ENCODE measurements at regions not wholly inside any gene's neighbourhood (a gene's known extent, or its start where the extent isn't known, plus 50 kb on each side); places are given as distances from the start of the nearest gene placed in this dataset.
A peak's percentile ranks its signal among the peaks of the same experiment; 100 is the strongest.

DNA sequence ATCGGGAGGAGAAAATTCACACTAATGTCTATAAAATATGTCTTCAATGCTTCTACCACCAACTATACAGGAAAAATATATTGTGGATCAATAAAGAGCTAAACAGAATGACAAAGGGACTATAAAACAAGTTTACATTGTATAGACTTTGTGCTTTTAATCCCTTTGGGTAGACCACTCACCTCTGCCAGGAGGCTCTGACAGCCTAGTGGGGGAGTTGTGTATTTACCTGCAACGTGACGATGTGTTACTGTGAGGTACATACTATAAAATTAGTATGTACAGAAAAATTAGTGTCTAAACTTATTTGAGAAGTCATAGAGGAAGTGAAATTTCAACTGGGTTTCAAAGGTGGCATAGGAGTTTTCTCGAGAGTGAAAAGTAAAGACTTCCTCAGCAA lies 243.3 kb upstream of the REG3G start:
- H3K36me3 Mint-ChIP-seq (ENCODE audit: low read depth, unreplicated experiment) = no peaks in the 10 kb centered on the region
- H3K4me1 Mint-ChIP-seq (ENCODE audit: unreplicated experiment) = no peaks in the 10 kb centered on the region
- peak; percentile 16 for TF ChIP-seq CTCF (IDR thresholded peaks at IDR 0.05; ENCODE audit: unreplicated experiment)
- DNase-seq (ENCODE audit: low spot score) = no peak
- H3K27me3 Mint-ChIP-seq (ENCODE audit: unreplicated experiment) = no peaks in the 10 kb centered on the region
- no peak overlapping the region for H3K27ac Mint-ChIP-seq (ENCODE audit: unreplicated experiment)
- no peaks in the 10 kb centered on the region for H3K9me3 Mint-ChIP-seq (ENCODE audit: unreplicated experiment)
- H3K4me3 Mint-ChIP-seq (ENCODE audit: unreplicated experiment) = no peak overlapping the region

- Mint-ChIP-seq H3K4me3 (ENCODE audit: unreplicated experiment) (no peak overlapping the region), H3K9me3 (ENCODE audit: unreplicated experiment) (no peaks in the 10 kb centered on the region), H3K27me3 (ENCODE audit: unreplicated experiment) (no peaks in the 10 kb centered on the region), H3K4me1 (ENCODE audit: unreplicated experiment) (no peaks in the 10 kb centered on the region), H3K27ac (ENCODE audit: unreplicated experiment) (no peak overlapping the region), H3K36me3 (ENCODE audit: low read depth, unreplicated experiment) (no peaks in the 10 kb centered on the region)
- no peak for DNase-seq (ENCODE audit: low spot score)
- TF ChIP-seq CTCF (IDR thresholded peaks at IDR 0.05; ENCODE audit: unreplicated experiment) = no peak
Measured at GRCh38 chr2:78811955-78812610, 213.4 kb upstream of the REG3G start.

GRCh38 chr2:78814331-78814986 lies 211.0 kb upstream of the REG3G start:
- H3K4me1 Mint-ChIP-seq (ENCODE audit: unreplicated experiment) = no peaks in the 10 kb centered on the region
- no peaks in the 10 kb centered on the region for H3K9me3 Mint-ChIP-seq (ENCODE audit: unreplicated experiment)
- no peaks in the 10 kb centered on the region for H3K36me3 Mint-ChIP-seq (ENCODE audit: low read depth, unreplicated experiment)
- H3K27ac Mint-ChIP-seq (ENCODE audit: unreplicated experiment) = no peak overlapping the region
- TF ChIP-seq CTCF (IDR thresholded peaks at IDR 0.05; ENCODE audit: unreplicated experiment) = no peak
- no peak overlapping the region for H3K4me3 Mint-ChIP-seq (ENCODE audit: unreplicated experiment)
- DNase-seq (ENCODE audit: low spot score) = no peak
- H3K27me3 Mint-ChIP-seq (ENCODE audit: unreplicated experiment) = no peaks in the 10 kb centered on the region

DNA sequence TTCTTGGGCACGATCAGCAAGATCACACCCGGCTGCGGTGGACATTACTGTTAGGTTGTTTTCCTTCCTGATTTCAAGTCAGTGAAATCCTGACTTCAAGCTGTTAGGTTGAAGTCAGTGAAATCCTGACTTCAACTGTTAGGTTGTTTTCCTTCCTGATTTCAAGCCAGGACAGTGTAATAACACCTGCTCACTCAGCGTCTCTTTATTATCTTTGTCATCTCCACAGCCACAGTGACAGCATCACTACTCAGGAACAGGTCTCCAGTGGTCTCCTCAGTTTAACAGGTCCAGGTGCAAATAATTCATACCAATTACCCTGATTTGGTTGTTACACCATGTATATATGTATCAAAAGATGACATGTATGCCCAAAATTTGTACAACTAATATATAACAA lies 208.1 kb upstream of the REG3G start:
- Mint-ChIP-seq H3K36me3 (ENCODE audit: low read depth, unreplicated experiment) (no peaks in the 10 kb centered on the region), H3K4me1 (ENCODE audit: unreplicated experiment) (no peaks in the 10 kb centered on the region), H3K27ac (ENCODE audit: unreplicated experiment) (no peak overlapping the region), H3K9me3 (ENCODE audit: unreplicated experiment) (no peaks in the 10 kb centered on the region), H3K4me3 (ENCODE audit: unreplicated experiment) (no peak overlapping the region), H3K27me3 (ENCODE audit: unreplicated experiment) (no peaks in the 10 kb centered on the region)
- no peak for DNase-seq (ENCODE audit: low spot score)
- TF ChIP-seq CTCF (IDR thresholded peaks at IDR 0.05; ENCODE audit: unreplicated experiment) = no peak

DNA sequence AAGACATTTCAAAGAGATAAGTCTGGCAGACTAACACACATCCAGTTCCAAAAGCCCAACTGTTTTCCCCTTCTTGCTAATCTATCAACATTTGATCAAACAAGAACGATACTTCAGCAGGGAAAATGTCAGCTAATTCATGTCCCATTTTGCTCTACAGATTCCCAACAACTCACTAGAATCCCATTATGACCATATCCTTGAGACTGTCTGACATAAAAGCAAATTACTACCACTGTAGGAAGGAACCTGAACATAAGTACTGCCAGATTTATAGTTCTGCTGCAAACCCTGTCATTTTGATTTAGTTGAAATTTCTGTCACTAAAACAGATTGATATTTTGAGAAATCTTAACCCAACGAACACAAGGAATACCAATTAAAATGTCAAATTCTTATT lies 193.0 kb upstream of the REG3G start:
- no peaks in the 10 kb centered on the region for H3K27me3 Mint-ChIP-seq (ENCODE audit: unreplicated experiment)
- H3K9me3 Mint-ChIP-seq (ENCODE audit: unreplicated experiment) = no peaks in the 10 kb centered on the region
- no peaks in the 10 kb centered on the region for H3K4me1 Mint-ChIP-seq (ENCODE audit: unreplicated experiment)
- H3K36me3 Mint-ChIP-seq (ENCODE audit: low read depth, unreplicated experiment) = no peaks in the 10 kb centered on the region
- H3K27ac Mint-ChIP-seq (ENCODE audit: unreplicated experiment) = no peak overlapping the region
- no peak for DNase-seq (ENCODE audit: low spot score)
- H3K4me3 Mint-ChIP-seq (ENCODE audit: unreplicated experiment) = no peak overlapping the region
- no peak for TF ChIP-seq CTCF (IDR thresholded peaks at IDR 0.05; ENCODE audit: unreplicated experiment)

Measured in endothelial cell (in vitro differentiated cells).